Posterior cingulate gyrus (tissue), 11 donors: ENCODE measurements at regions not wholly inside any gene's neighbourhood (a gene's known extent, or its start where the extent isn't known, plus 50 kb on each side); places are given as distances from the start of the nearest gene placed in this dataset.
A peak's percentile ranks its signal among the peaks of the same experiment; 100 is the strongest.
"Not testable (repeated sequence)": the region's sequence is repeated elsewhere in the genome, so short reads cannot be mapped to it uniquely, and the experiment has no call there.

Source experiments
- DNase-seq, 10 donors: peaks; one replicate each; pipeline versions ENCODE4 v3.0.0 to v3.0.0-alpha.2; 2020 to 2021; ENCODE audit warnings: mixed read lengths in 3 of 10
- intact Hi-C: fragments of 100-400 bp; cut with DNase I; formaldehyde crosslinking; loops from one replicate; pipeline ENCODE4 v1.15.1; 2023

GRCh38 chr1:89436856-89437255 is 73.0 kb downstream of the GBP6 start:
- intact Hi-C loops: no loop called here
- DNase-seq: peak in 1 of 10 donors; percentile 63

- intact Hi-C loops, DNase-seq: not testable (repeated sequence)
Observed at GRCh38 chr1:89438301-89438700, 74.4 kb downstream of the GBP6 start.

GRCh38 chr1:89440911-89441310 is 77.1 kb downstream of the GBP6 start:
- DNase-seq: no peak
- intact Hi-C loops: no loop called here

GRCh38 chr1:89444791-89445190 is 79.8 kb upstream of the LRRC8B start:
- intact Hi-C loops: no loop called here
- no peak for DNase-seq

GRCh38 chr1:89451011-89451410 is 73.6 kb upstream of the LRRC8B start:
- intact Hi-C loops: no loop called here
- DNase-seq: no peak

- intact Hi-C loops: no loop called here
- peak in 1 of 10 donors; percentile 53 for DNase-seq
Observed at GRCh38 chr1:89453123-89453972, 71.3 kb upstream of the LRRC8B start.

GRCh38 chr1:89454845-89455521 is 69.6 kb upstream of the LRRC8B start:
- peak in 6 of 10 donors; percentile 24 to 59 (median 40) for DNase-seq

GRCh38 chr1:89457046-89457445 is 67.6 kb upstream of the LRRC8B start:
- intact Hi-C loops: no loop called here
- no peak for DNase-seq

More at GRCh38 chr1:89454845-89455521, 69.6 kb upstream of the LRRC8B start:
- intact Hi-C loops: loop anchor here (2.0 kb wide), 1 partner anchor 456 kb away; no protein-coding TSS in a partner anchor

- intact Hi-C loops: no loop called here
- DNase-seq: no peak
Observed at GRCh38 chr1:89459081-89459480, 65.5 kb upstream of the LRRC8B start.

GRCh38 chr1:89460325-89460724 is 64.3 kb upstream of the LRRC8B start:
- intact Hi-C loops: no loop called here
- DNase-seq: no peak

GRCh38 chr1:89462250-89462649 is 62.4 kb upstream of the LRRC8B start:
- intact Hi-C loops: no loop called here
- peak in 1 of 10 donors; percentile 49 for DNase-seq

- intact Hi-C loops: no loop called here
Observed at GRCh38 chr1:89464008-89464407, 60.6 kb upstream of the LRRC8B start.

GRCh38 chr1:89465201-89465600 is 59.4 kb upstream of the LRRC8B start:
- intact Hi-C loops: no loop called here
- DNase-seq: no peak

More at GRCh38 chr1:89464008-89464407, 60.6 kb upstream of the LRRC8B start:
- no peak for DNase-seq

- no peak for DNase-seq
- intact Hi-C loops: no loop called here
Observed at GRCh38 chr1:89466307-89466930, 58.2 kb upstream of the LRRC8B start.

GRCh38 chr1:89472253-89472652 is 52.4 kb upstream of the LRRC8B start:
- intact Hi-C loops: no loop called here
- DNase-seq: no peak

GRCh38 chr1:89472886-89473417 is 51.7 kb upstream of the LRRC8B start:
- intact Hi-C loops: no loop called here
- DNase-seq: peak in 2 of 10 donors; percentile 20 to 56
